Activated CD8-positive, alpha-beta memory T cell treated with anti-CD3 and anti-CD28 coated beads for 4 hours (primary cell): ENCODE measurements at regions not wholly inside any gene's neighbourhood (a gene's known extent, or its start where the extent isn't known, plus 50 kb on each side); places are given as distances from the start of the nearest gene placed in this dataset.
"Not testable (repeated sequence)": the region's sequence is repeated elsewhere in the genome, so short reads cannot be mapped to it uniquely, and the experiment has no call there.

ENCODE experiments used
- DNase-seq, 2 donors: peaks; one replicate each; pipeline ENCODE4 v3.0.0-alpha.2; 2020; ENCODE audit warnings: low read depth in 2 of 2

GRCh38 chr1:121003230-121003629, 113.7 kb downstream of the PPIAL4A start:
- DNase-seq = not testable (repeated sequence)

- DNase-seq = not testable (repeated sequence)
Observed at GRCh38 chr1:121006826-121007225, 117.3 kb downstream of the PPIAL4A start.

DNA sequence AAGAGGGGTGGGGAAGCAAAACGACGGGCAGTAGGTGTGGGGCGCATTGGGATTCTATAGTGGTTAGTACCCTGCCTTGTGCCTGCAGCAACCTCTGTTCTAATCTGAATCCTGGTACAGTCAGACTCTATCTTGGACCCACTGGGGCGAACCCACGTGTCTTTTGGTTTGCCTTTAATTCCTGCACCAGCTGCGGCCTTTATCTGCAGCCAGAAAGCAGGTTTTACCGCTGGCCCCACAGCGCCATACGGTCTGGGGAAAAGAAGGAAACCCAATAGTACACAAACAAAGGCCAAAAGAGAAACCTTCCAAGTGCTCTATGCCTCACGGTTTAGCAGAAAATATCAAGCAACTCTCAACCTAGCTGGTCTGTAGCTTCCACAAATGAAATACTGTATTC, 118.2 kb downstream of the PPIAL4A start:
- not testable (repeated sequence) for DNase-seq

- DNase-seq = not testable (repeated sequence)
Observed at GRCh38 chr1:121008512-121009215, 119.1 kb downstream of the PPIAL4A start.

DNA sequence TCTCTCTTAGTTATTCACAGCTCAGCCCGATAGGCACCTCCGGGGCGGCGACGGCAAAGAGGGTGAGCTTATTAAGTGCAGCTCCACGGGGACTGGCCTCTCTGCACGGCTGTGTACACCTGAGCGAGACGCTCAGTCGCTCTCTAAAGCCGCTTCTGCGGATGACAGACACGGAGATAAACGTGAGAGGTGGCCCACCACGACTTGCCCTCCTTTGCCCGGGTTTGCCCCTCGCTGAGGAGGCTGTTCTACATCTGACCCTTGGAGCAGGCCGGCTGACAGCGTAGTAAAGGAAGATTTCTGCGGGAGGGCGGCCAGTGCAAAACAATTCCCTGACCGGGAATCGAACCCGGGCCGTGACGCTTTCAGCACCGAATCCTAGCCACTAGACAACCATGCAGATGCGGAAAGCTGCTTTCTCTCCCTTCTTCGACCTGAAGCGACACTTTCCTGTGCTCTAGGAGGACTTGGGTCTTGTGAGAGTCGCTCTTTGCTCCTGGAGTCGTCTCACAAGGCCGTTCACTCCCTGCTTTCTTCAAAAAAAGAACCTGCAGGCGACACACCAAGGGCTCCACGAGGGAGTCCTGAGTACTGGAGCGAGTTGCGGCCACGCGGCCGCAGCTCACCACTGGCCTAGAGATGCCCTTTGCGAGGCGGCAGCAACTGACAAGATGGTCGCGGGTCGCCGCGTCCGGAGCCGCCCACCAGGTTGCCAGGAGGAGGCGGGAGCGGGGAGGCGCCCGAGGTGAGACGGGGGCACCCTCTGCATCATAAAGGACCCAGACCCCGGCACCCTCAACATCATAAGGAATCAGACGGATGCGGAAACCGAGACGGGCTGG, 119.9 kb downstream of the PPIAL4A start:
- not testable (repeated sequence) for DNase-seq

DNA sequence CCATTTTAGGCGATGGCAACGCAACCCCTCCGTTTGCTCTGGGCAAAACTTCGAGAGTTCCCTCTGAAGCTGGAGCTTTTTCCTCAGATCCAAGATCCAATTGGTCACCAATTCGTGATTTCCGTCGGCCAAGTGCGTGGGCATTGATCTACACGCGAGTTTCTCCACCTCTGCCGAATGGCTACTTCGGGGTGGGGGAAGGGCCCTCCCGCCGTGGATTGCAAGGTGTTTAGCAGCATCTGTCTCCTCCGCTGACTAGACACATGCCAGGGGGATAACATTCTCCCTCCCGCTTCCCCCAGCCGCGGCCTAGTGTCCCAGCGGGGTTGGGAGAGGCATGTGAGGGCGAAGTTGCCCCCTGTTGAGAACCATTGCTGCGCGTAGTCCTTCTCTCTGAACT, 120.6 kb downstream of the PPIAL4A start:
- not testable (repeated sequence) for DNase-seq

- not testable (repeated sequence) for DNase-seq
Observed at GRCh38 chr1:121013181-121013580, 123.6 kb downstream of the PPIAL4A start.

DNA sequence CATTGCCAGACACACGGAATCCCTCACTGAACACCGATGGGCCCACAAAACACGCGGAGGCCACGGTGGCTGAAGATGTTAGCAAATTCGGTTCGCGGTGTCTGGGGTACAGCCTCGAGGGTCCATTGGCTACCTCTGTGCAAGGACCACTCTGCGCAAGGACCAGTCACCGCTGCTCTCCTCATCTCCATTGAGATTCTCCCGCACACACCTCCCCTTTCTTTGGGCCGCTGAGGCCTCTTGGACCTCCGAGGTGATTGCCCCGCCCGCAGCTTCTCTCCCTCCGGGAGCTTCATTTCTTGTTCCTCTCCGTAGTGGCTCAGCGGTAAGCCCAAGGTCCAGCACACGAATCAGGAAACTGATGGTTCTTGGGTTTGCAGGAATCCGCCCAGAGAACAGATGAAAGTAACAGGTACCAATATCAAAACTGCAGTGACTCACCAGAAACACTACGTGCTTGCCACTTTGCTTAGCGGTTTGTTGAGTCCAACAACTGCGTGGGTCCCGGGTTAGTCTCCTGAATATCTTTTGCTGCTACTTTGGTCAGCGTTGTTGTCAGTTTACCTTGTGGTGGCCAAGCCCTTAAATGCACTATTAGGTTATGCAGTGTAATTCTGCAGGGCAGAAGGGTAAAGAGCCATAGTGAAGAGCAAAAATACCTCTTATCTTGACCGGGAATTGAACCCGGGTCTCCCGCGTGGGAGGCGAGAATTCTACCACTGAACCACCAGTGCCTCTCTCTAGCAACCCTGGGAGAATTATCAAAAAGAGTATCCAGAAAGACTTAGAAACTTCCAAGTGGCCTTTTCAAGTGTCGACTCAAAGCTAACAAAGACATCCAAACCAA, 126.8 kb downstream of the PPIAL4A start:
- DNase-seq = not testable (repeated sequence)

GRCh38 chr1:121019715-121020349, 130.3 kb downstream of the PPIAL4A start:
- DNase-seq = not testable (repeated sequence)

DNA sequence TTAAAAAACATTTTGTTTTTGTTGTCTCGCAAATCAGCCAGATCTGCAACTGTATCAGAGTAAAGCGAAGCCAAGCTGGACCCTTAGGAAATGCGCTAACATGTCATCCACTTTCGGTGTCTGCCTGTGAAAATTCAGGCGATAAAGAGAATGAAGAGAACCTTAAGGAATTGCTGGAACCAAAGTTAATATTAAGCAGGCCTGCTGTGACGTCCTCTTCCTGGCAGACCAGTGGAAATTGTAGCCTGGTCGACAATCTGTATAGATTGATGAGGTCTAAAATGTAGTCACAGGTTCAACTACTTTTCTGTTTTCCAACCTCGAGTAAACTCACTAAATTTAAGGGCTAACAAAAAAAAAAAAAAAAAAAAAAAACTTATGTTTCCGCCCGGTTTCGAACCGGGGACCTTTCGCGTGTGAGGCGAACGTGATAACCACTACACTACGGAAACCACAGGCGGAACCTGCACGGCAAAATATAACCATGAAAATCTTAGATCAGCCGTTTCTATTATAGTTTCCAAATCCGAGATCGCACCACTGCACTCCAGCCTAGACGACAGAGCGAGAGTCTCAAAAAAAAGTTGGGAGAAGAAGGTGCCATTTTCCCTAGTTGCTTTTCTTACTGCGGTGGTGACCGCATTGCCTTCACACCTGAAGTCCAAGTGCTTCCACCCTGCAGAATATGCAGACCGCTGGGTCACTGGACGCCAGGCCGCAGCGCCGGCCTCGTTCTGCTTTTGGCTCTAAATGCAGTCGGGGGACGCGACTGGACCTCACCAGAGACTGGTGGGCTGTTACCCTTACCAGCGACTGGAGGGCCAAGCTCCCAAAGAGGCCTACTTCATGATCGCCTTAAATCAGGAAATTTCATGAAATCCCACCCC, 131.0 kb downstream of the PPIAL4A start:
- not testable (repeated sequence) for DNase-seq

DNA sequence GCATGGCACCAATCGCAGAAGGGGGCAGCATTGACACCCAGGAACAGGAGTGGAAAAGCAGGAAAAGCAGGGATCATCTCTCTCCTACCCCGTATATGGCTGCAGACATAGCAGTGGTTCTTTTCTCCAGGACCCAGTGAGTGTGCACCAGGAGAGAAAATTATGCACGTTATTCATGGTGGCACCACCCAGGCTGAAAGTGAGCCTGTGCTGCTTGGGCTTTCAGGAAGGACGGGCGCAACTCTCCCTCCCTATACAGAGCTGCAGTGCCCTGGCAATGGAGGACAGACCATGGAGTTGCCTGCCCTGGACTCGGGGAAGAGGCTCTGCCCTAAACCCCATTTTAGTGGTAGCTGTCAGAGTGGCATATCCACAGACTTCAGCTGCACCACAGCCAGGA, 132.1 kb downstream of the PPIAL4A start:
- not testable (repeated sequence) for DNase-seq

DNA sequence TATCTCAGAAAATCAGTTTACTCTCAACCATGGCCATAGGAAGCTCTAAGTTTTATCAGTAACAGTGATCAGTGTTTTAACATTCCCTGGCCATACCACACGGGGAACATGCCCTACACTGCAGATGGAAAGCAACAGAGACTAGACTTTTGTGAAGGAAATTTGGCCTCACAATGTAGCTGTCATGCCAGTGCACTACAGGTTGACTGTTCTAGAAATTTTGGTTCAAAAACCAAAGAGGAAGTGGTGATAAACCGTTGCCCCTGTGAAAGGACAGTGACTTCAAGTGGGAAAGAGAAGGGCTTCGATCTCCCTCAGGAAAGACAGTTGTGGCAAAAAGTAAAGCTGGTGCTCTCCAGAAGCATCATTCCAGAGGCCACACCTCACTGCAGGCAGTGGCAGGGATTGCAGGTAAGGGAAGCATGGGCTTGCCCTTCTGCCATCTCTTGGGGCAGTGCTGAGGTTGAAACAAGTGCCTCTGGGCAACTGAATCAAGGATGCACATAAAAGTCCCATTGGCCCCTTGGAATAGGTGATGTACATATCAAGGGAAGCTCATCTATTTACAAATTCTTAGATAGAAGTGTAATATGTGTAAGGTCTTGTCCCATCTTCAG, 143.4 kb downstream of the PPIAL4A start:
- DNase-seq = not testable (repeated sequence)

GRCh38 chr1:121036792-121037191, 147.2 kb downstream of the PPIAL4A start:
- not testable (repeated sequence) for DNase-seq

GRCh38 chr1:121040974-121041373, 143.2 kb downstream of the FAM72B start:
- not testable (repeated sequence) for DNase-seq

DNA sequence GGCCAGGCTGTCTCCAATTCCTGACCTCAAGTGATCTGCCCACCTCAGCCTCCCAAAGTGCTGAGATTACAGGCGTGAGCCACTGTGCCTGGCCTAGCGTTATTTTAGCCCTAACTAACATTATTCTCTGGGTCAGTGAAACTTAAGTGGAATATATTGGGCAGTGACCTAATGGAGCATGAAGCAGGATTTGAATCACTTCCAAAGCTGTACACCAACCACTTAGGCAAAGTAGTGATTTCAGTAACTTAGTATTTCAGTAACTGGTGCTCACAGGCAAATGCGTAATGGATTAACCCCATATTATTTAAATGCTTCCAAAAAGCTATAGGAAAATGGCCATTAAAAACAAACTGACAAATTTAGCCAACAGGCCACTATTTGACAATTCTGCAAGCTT, 142.6 kb downstream of the FAM72B start:
- not testable (repeated sequence) for DNase-seq

GRCh38 chr1:121042882-121043281, 141.3 kb downstream of the FAM72B start:
- not testable (repeated sequence) for DNase-seq

- not testable (repeated sequence) for DNase-seq
Observed at GRCh38 chr1:121048293-121048752, 135.8 kb downstream of the FAM72B start.

DNA sequence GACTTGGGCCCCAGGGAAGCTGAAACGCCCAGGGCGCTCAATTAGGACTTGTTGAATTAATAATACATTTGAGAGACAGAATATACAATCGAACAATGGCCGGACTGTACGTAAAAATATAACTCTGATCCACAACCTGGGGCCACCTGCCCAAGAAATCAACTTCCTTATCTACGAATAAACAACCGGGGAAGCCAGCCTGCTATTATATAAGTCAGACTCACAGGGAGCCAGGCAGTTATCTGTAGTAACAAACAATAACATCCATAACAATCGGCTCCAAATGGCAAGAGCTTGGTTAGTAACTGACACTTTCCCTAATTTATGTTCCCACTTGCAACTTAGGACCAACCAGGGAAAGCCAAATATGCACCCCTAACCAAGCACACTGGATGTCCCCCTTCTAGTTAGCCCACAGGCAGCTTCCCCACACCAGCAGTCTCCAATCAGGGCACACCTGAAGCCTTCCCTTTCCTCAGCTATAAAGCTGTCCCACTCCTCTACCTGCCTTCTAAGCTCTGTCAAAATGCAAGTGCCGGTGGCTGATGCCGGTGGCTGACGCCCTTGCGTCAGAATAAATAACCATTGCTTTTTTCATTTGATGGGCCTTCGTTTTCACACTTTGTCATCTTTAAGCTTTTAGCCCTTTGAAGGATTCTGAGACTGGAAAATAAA, 135.2 kb downstream of the FAM72B start:
- DNase-seq = not testable (repeated sequence)

DNA sequence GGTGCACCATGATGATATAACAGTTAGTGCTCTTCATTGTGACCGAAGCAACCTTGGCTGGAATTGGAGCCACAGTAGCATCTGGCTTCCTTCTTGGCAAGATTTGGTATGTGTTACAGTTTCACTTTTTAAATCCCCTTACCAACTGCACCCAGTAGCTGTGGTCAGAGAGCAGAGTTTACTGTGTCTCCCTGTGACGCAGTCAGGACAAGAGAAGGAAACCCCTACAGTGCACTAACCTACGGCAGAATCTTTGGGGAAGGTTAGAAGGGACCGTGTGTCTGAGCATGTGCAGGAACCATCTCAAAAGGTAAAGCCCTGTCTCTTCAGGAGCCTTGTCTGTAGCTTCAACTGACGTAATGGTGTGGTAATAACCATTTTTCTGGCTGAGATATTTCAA, 134.0 kb downstream of the FAM72B start:
- DNase-seq = not testable (repeated sequence)
